ENCODE measurements at regions not wholly inside any gene's neighbourhood (a gene's known extent, or its start where the extent isn't known, plus 50 kb on each side); places are given as distances from the start of the nearest gene placed in this dataset.

GRCh38 chr4:14441561-14441960 is 560.7 kb upstream of the CPEB2 start:
- DNase-seq (ENCODE audit: low read depth in 3 of 3) = no peak

- DNase-seq (ENCODE audit: low read depth in 3 of 3) = no peak
These were observed 556.4 kb upstream of the CPEB2 start for GRCh38 chr4:14445882-14446281.

DNA sequence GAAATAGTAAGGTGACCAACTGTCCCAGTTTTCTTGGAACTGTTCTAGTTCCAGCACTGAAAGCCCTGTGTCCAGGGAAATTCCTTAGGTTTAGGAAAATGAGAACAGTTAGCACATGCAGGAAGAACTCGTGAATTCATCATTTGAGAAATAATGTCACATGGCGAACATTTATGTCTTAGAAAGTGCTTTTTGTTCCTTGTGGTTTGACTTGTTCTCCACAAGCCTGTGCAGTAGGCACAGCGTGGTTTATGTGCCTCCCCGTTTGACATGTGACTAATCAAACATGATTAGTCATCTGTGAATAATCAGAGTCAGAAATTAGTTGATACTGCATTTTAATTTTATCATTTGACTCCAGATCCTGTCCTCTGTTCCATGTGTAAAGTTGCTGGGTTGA is 556.0 kb upstream of the CPEB2 start:
- no peak for DNase-seq (ENCODE audit: low read depth in 3 of 3)

GRCh38 chr4:14446904-14447303 is 555.4 kb upstream of the CPEB2 start:
- no peak for DNase-seq (ENCODE audit: low read depth in 3 of 3)

DNA sequence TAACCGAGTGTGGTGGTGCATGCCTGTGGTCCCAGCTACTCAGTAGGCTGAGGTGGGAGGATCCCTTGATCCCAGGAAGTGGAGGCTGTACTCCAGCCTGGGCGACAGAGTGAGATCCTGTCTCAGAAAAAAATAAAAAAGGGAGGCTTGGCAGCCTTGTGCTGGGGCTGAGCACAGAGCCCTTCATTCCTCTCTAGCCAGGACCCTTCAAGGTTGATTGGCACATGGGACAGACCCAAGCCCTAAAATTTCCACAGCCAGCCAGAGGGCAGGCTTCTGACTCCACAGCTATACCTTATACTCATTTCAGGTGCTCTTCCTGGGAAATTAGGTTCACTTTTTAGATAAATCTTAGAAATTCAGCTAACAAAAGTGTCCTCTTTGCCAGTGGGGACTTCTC is 553.0 kb upstream of the CPEB2 start:
- DNase-seq (ENCODE audit: low read depth in 3 of 3) = no peak

DNA sequence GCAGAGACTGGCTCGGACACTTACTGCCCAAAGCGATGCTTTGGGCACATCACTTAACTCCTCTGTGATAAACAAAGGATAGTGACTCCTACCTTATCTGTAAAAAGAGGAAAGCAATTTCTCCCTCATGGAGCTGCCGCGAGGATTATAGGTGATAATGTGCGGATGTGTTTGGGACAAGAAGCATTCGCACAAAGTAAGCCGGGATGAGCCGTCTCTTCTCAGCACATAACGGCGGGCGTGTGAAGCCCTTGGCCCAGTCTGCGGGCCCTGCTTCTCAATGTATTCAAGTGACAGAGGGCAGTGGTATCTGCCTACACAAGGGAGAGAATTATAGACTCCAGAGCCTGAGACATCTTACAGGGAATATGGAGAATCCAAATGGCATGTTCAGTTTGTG is 550.3 kb upstream of the CPEB2 start:
- no peak for DNase-seq (ENCODE audit: low read depth in 3 of 3)

- no peak for DNase-seq (ENCODE audit: low read depth in 3 of 3)
These were observed 549.5 kb upstream of the CPEB2 start for GRCh38 chr4:14452764-14453163.

DNA sequence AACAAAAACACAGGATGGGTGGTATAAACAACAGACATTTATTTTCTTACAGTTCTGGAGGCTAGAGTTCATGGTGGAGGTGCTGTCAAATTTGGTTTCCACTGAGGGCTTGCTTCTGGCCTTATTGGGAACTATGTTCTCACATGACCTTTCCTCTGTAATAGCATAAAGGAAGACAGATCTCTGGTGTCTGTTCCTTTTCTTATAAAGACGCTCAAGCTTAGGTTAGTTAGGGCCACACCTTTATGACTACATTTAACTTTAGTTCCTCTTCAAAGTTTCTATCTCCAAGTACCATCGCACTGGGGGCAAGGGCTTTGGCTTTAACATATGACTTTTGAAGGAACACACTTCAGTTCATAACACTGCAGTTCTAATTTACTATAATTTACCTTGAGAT is 543.8 kb upstream of the CPEB2 start:
- no peak for DNase-seq (ENCODE audit: low read depth in 3 of 3)

- DNase-seq (ENCODE audit: low read depth in 3 of 3) = no peak
These were observed 537.2 kb upstream of the CPEB2 start for GRCh38 chr4:14465057-14465456.

DNA sequence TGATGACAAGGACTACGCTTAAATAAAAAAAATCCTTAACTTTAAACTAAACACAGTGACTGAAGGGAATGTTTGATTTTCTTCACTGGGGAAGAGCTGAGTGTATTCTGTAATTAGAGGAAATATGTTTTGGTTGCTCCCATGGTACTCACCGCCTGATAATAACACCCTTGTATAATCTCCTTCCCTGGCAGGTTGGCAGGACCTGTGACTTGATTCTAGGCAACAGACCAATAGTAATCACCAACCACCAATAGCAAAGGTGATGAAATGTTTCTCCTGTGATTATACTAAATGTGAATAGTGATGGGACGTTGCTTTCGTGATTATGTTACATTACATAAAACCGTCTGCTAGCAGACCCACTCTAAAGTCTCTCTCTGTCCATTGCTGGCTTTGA is 536.8 kb upstream of the CPEB2 start:
- DNase-seq (ENCODE audit: low read depth in 3 of 3) = no peak

- DNase-seq (ENCODE audit: low read depth in 3 of 3) = no peak
These were observed 523.8 kb upstream of the CPEB2 start for GRCh38 chr4:14478504-14478903.

GRCh38 chr4:14496408-14496807 is 505.9 kb upstream of the CPEB2 start:
- DNase-seq (ENCODE audit: low read depth in 3 of 3) = no peak

DNA sequence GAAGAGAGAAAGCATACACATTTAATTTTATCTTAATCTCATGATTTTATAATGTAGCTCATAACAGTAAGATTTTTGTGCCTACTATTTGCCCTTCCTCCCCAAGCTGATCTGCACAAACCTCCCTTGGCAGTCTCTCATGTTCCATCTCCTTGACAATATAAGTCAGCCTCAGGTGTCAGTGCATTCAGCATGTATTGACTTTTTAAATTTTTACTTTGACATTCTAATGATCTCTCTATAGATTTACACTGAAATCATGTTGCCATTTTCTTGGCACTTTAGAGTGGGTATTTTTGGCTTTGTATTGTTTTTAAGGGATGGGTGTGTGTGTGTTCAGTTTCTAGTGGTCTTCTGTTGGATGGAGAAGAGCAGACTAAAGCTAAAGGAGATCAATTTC is 505.3 kb upstream of the CPEB2 start:
- no peak for DNase-seq (ENCODE audit: low read depth in 3 of 3)

DNA sequence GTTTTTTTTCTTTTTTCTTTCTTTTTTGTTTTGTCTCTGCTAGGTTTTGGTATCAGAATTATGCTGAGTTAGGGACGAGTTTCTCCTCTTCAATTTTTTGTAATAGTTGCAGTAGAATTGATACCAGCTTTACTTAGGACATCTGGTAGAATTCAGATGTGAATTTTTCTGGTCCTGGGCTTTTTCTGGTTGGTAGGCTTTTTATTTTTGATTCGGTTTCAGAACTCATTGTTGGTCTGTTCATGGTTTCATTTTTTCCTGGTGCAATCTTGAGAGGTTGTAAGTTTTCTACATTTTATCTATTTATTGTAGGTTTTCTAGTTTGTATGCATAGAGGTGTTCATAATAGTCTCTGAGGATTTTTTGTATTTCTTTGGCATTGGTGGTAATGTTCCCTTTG is 498.1 kb upstream of the CPEB2 start:
- DNase-seq (ENCODE audit: low read depth in 3 of 3) = no peak

DNA sequence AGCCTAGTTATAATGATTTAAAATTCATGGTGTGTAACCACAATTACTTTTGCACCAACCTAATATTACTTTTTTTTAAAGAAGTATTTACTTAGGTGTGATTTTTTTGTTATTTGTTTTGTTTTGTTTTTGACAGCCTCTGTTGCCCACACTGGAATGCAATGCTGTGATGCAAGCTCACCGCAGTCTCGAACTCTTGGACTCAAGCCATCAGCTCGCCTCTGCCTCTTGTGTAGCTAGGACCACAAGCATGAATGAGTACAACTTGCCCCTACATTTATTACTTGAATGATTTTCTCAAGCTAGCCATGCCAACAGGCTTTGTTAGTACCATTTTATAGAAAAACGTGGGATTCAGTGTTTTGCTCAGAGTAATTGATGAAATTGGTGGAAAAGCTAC is 488.8 kb upstream of the CPEB2 start:
- no peak for DNase-seq (ENCODE audit: low read depth in 3 of 3)

GRCh38 chr4:14515556-14515955 is 486.7 kb upstream of the CPEB2 start:
- no peak for DNase-seq (ENCODE audit: low read depth in 3 of 3)

DNA sequence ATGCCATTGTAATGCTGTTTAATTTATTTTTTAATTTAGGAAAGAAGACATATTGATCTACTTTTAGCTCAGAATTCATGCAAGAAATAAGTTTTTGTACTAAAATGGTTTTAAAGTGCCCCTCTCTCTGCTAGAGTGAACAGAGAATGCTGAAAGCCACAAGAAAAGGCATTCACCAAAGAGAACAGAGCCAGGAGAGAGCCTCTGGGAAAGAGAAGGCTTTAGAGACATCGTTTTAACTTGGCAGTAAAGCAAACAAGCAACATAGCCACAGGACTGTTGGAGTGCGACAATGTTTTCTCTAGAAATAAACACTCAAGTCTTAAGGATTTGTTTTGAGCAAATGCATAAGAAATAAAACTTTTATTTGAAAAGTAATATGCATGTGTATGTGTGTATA is 484.1 kb upstream of the CPEB2 start:
- no peak for DNase-seq (ENCODE audit: low read depth in 3 of 3)

DNA sequence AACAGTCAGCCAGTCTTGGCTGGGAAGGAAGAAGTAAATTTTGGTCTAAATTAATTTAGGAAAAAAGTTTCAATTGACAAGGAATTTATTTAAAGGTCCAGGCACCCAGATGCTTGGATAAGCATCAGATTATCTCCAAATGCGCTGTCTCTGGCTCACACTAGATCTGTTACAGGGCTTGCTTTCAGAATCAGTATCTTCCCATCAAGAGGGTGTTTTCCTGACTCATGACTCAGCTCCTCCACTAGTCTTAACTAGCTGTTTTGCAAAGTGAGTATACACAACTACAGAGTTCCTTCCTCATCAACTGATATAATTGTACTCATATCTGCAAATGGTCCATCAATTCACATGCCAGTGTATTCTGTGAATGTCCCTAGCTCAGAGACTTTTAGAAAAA is 482.1 kb upstream of the CPEB2 start:
- DNase-seq (ENCODE audit: low read depth in 3 of 3) = no peak

GRCh38 chr4:14524276-14524675 is 478.0 kb upstream of the CPEB2 start:
- DNase-seq (ENCODE audit: low read depth in 3 of 3) = no peak

- no peak for DNase-seq (ENCODE audit: low read depth in 3 of 3)
These were observed 473.4 kb upstream of the CPEB2 start for GRCh38 chr4:14528918-14529317.

- DNase-seq (ENCODE audit: low read depth in 3 of 3) = no peak
These were observed 472.6 kb upstream of the CPEB2 start for GRCh38 chr4:14529653-14530052.

GRCh38 chr4:14532436-14532835 is 469.8 kb upstream of the CPEB2 start:
- DNase-seq (ENCODE audit: low read depth in 3 of 3) = no peak

- no peak for DNase-seq (ENCODE audit: low read depth in 3 of 3)
These were observed 463.0 kb upstream of the CPEB2 start for GRCh38 chr4:14539246-14539645.

DNA sequence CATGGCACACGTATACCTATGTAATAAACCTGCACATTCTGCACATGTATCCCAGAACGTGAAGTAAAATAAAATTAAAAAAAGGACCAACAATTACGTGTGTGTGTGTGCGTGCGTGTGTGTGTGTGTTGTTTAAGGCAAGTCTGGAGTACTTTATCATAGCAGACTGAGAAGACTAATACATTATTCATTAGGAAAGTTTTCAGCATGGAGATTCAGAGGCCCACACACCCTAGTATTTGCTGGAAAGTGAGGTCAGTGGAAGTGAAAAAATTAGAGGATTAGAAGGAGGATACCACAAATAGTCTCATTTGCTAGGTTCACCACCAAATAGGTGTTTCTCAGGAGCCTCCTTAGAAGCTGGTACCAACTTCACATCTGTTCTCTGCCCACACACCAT is 457.1 kb upstream of the CPEB2 start:
- DNase-seq (ENCODE audit: low read depth in 3 of 3) = no peak

GRCh38 chr4:14545807-14546206 is 456.5 kb upstream of the CPEB2 start:
- no peak for DNase-seq (ENCODE audit: low read depth in 3 of 3)

Data from stimulated activated CD4-positive, alpha-beta T cell treated with anti-CD3 and anti-CD28 coated beads, TNF-alpha, amount 100 ng/mL, for 4 hours (primary cell).